Subcutaneous abdominal adipose tissue (tissue), 5 donors: ENCODE measurements at regions not wholly inside any gene's neighbourhood (a gene's known extent, or its start where the extent isn't known, plus 50 kb on each side); places are given as distances from the start of the nearest gene placed in this dataset.

Source experiments
- H3K27ac ChIP-seq: one replicate; pipeline ENCODE4 v1.7.0; 2013; ENCODE audit warnings: low read depth, mild to moderate bottlenecking, inconsistent platforms, low read length, moderate library complexity
- H3K27me3 ChIP-seq, 5 donors: one replicate each; pipeline ENCODE4 v1.7.0; 2013; ENCODE audit warnings: low read length in 5 of 5, inconsistent platforms in 1 of 5; ENCODE audit not compliant: control insufficient read depth in 5 of 5, insufficient read depth in 4 of 5
- H3K36me3 ChIP-seq, 5 donors: one replicate each; pipeline ENCODE4 v1.7.0; 2013; ENCODE audit warnings: low read length in 5 of 5; ENCODE audit not compliant: control insufficient read depth in 5 of 5, insufficient read depth in 5 of 5
- H3K4me1 ChIP-seq, 5 donors: one replicate each; pipeline ENCODE4 v1.7.0; 2013; ENCODE audit warnings: low read length in 5 of 5, mild to moderate bottlenecking in 3 of 5, moderate library complexity in 1 of 5; ENCODE audit not compliant: control insufficient read depth in 5 of 5, insufficient read depth in 5 of 5
- H3K4me3 ChIP-seq, 5 donors: one replicate each; pipeline ENCODE4 v1.7.0; 2013; ENCODE audit warnings: low read length in 5 of 5, low read depth in 1 of 5
- H3K9ac ChIP-seq, 5 donors: one replicate each; pipeline ENCODE4 v1.7.0; 2013; ENCODE audit warnings: low read length in 5 of 5, mild to moderate bottlenecking in 4 of 5, moderate library complexity in 3 of 5
- H3K9me3 ChIP-seq, 5 donors: one replicate each; pipeline ENCODE4 v1.7.0; 2013; ENCODE audit warnings: low read length in 5 of 5; ENCODE audit not compliant: control insufficient read depth in 5 of 5
- donor health status: healthy.
- donor health status: healthy.
- donor health status: healthy.
- donor health status: healthy.
- donor health status: healthy.

DNA sequence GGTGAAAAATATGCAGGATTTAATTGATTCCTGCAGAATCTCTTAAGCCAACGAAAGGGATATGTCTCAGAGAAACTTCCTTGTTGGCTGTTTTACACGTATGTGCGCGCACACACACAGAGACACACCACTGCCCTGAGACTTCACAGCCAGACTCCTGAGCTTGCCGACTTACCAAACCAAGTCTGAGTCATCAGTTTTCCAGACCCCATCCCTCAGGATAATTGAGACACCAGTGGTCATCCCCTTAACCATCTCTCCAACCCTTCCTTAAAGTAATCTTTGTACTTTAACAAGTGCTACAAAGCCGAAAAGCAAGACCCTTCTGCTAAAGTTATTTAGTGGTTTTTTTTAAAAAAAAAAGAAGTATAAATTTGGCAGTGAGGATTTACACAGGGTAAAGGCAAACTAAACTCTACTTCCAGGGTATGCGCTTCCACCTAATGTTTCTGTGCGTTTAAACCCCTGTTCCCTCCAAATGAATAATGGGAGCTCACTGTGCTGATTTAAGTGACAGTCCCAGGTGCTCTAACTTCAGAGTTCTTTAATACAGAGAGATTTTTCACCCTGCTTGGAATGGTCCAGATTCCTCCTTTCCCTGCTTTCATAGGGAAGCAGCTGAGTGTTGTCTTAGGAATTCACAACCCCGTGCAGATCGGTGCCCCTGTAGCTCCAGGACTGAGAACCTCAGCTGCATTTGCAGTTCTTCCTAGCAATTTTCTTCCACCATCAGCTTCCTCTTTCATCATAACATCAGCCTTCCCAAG, 198.5 kb downstream of the INHBA start:
- no peaks in the 10 kb centered on the region for H3K9me3 ChIP-seq
- no peak overlapping the region for H3K27ac ChIP-seq
- no peaks in the 10 kb centered on the region for H3K36me3 ChIP-seq
- H3K4me3 ChIP-seq, result no peak overlapping the region
- no peak overlapping the region for H3K9ac ChIP-seq
- H3K27me3 ChIP-seq, result peaks cover 0 to 3% (median 0%) of the 10 kb centered on the region in 5 donors
- H3K4me1 ChIP-seq, result peaks cover 0 to 17% (median 0%) of the 10 kb centered on the region in 5 donors

DNA sequence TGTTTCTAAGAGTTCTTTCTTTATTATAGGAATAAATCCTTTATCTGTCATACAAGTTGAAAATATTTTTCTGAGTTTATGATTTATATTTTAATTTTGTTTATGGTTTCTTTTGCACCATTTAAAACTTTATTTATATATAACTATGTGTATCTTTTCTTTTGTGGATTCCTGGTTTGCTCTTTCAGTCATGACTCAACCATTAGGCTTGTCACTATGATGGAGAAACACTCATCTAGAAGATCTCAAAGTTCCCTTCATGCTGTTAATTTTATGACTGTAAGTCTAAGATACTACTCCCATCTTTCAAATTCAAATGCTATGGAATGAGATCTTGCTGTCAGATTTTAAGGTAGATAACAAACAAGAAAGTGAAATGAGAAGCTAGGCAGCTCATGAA, 199.5 kb downstream of the INHBA start:
- Histone ChIP-seq H3K9ac (no peak overlapping the region), H3K27ac (no peak overlapping the region), H3K4me3 (no peak overlapping the region), H3K9me3 (no peaks in the 10 kb centered on the region), H3K4me1 (peaks cover 0 to 10% (median 0%) of the 10 kb centered on the region in 5 donors), H3K36me3 (no peaks in the 10 kb centered on the region), H3K27me3 (peaks cover 0 to 3% (median 0%) of the 10 kb centered on the region in 5 donors)

DNA sequence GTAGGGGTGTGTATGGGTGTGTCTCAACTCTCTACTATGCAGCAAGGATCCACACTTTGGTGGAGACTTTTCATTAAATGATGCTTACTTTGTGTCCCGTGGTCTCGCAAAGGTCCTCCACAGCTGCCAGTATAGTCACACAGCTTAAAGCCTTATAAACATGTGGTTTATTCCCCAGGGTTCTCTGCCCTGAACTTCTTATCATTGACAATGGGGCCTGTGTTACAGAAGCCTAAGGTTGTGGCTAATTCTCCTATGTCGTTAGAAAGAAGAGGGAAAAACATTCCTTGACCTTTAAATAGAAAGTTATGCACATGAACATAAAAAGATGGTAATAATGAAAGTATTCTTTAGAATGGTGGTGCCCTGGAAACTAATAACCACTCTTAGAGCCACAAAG, 201.4 kb downstream of the INHBA start:
- Histone ChIP-seq H3K27ac (no peak overlapping the region), H3K4me1 (no peaks in the 10 kb centered on the region), H3K4me3 (no peak overlapping the region), H3K9ac (no peak overlapping the region), H3K27me3 (peaks cover 0 to 3% (median 0%) of the 10 kb centered on the region in 5 donors), H3K9me3 (no peaks in the 10 kb centered on the region), H3K36me3 (no peaks in the 10 kb centered on the region)

DNA sequence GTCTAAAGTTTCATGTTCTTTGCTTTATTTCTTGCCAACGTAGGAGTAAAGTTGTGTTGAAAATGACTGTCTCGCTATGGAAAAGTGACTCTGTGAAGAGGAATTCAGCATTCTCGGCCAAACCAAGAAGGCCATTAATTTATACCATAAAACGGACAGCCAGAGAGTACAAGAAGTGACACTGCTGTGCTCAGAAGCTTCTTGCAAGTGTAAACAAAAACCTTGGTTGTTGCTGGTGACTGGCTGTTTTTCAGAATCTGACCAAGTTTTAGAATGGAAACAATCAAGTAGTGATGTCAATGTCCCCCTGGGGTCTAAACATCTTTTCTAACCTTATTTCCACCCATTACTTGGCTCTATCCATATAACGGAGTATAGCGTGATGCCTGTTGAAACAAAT, 201.9 kb downstream of the INHBA start:
- H3K9me3 ChIP-seq, result no peaks in the 10 kb centered on the region
- no peaks in the 10 kb centered on the region for H3K36me3 ChIP-seq
- no peak overlapping the region for H3K9ac ChIP-seq
- no peak overlapping the region for H3K4me3 ChIP-seq
- no peaks in the 10 kb centered on the region for H3K4me1 ChIP-seq
- no peak overlapping the region for H3K27ac ChIP-seq
- peaks cover 0 to 3% (median 0%) of the 10 kb centered on the region in 5 donors for H3K27me3 ChIP-seq

DNA sequence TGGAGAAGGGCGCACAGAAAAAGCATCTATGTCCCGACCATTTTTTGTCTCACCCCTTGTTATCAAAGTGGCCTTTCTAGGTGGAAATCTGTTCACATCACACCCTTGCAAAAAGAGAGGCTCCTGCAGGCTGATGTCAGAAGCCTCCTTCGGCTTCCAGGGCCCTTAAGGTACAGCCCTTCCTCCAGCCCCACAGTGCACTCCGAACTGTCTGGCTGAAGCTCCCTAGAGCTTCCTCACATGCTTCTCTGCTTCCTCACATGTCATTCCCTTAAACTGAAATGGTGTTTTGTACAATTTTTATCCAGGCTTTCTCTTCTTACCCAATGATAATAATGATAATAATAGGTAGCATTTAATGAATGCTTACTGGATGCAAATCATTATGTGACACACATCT, 210.3 kb downstream of the INHBA start:
- no peak overlapping the region for H3K9ac ChIP-seq
- H3K27ac ChIP-seq, result no peak overlapping the region
- H3K9me3 ChIP-seq, result no peaks in the 10 kb centered on the region
- peaks cover 0 to 4% (median 0%) of the 10 kb centered on the region in 5 donors for H3K27me3 ChIP-seq
- no peak overlapping the region for H3K4me3 ChIP-seq
- no peaks in the 10 kb centered on the region for H3K4me1 ChIP-seq
- H3K36me3 ChIP-seq, result no peaks in the 10 kb centered on the region

DNA sequence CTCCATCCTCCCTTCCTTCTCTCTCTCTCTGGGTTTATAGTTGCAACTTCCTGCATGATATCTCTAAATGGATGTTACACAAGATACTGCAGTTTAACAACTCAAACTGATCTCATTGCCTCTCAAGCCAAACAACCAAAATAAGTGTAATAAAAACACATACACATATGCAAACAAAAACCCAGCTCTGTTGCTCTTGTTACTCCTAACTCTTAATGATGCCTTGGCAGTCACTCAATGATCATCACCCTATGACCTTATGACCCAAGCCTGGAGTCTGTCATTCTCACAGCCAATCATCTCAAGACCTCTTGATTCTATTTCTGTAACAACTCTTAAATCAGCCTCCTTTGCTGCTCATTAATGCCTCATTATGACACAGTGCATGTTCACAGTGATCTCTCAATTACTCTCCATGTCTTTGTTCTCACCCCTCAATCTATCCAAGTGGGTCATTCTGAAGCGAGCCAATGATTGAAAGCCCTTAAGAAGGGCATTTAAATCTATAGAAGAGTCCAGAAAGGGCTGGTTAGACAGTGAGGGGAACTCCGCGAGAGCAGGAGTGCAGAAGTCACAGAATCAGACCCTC, 210.9 kb downstream of the INHBA start:
- Histone ChIP-seq H3K9me3 (no peaks in the 10 kb centered on the region), H3K27ac (no peak overlapping the region), H3K36me3 (no peaks in the 10 kb centered on the region), H3K4me1 (no peaks in the 10 kb centered on the region), H3K9ac (no peak overlapping the region), H3K27me3 (peaks cover 0 to 4% (median 0%) of the 10 kb centered on the region in 5 donors), H3K4me3 (no peak overlapping the region)

DNA sequence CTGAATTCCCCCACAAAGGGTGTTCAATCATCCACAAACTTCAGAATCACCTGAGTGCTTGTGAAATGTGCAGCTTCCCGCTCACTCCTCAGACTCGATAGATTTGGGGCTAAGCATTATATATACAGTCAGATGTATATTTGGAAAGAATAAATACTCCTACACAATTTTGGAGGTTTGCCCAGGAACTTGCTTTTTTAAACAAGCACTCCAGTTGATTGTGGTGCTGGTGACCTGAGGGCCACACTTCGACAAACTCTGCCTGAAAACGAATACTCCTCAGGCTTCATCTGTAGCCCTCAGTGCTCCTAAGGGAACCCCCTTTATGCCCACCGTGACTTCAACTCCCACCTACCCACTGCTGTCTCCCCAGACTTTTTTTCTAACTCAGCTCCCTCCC, 211.6 kb downstream of the INHBA start:
- Histone ChIP-seq H3K4me3 (no peak overlapping the region), H3K27ac (no peak overlapping the region), H3K9ac (no peak overlapping the region), H3K9me3 (no peaks in the 10 kb centered on the region), H3K4me1 (no peaks in the 10 kb centered on the region), H3K27me3 (peaks cover 0 to 4% (median 0%) of the 10 kb centered on the region in 5 donors), H3K36me3 (no peaks in the 10 kb centered on the region)

DNA sequence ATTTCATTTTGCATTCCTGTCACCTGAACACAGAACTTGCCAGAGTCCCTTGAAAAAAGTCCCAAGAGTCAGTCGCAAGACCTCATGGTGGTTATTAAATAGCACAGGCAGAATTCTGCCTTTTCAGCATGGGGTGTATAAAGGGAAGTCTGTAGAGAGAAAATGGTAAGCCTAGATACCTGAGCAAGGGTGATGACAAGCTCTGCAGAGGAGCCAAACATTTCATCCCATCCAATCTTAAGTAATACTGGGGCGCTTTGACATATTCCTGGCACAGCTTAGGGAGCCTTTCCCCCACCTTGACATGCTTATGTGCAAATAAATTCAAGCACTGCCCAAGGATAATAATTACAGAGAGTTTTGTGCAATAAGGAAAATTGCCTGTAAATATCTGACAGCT, 213.0 kb downstream of the INHBA start:
- Histone ChIP-seq H3K4me1 (no peaks in the 10 kb centered on the region), H3K9me3 (peaks cover 0 to 4% (median 0%) of the 10 kb centered on the region in 5 donors), H3K9ac (no peak overlapping the region), H3K36me3 (no peaks in the 10 kb centered on the region), H3K27ac (no peak overlapping the region), H3K27me3 (no peaks in the 10 kb centered on the region), H3K4me3 (no peak overlapping the region)

DNA sequence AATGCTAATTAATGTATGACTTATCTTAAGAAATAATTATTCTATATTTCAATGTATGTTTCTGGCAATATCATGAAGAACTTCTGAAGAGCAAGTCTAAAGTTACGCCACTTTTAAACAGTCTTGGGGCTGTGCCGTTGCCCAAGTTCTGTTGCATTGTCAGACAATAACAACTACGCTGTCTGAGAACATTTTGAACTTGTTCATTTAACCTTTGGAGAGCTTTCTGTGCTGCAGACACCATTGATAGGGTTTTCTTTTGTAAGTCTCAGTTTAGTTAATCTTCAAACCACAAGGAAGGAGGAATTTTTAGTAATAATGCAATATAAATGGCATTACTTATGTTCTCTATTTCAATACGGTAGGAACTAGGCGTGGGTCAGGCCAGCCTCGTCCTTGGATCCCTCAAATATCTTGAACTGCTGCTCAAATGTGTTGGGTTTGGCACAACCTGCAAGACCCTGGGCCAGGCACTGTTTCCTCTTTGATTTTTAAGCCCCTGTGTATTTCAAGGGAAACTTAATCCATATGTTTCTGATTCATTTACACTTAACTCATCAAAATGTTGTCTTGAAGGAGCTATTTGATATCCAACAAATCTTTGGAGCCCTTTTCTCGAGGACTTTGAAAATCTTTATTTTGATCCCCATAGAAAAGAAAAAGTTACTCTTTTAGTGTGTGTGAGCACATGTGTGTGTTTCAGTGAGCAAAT, 215.5 kb downstream of the INHBA start:
- no peak overlapping the region for H3K9ac ChIP-seq
- no peak overlapping the region for H3K4me3 ChIP-seq
- no peaks in the 10 kb centered on the region for H3K36me3 ChIP-seq
- H3K4me1 ChIP-seq, result no peaks in the 10 kb centered on the region
- H3K27me3 ChIP-seq, result no peaks in the 10 kb centered on the region
- H3K27ac ChIP-seq, result no peak overlapping the region
- H3K9me3 ChIP-seq, result peaks cover 0 to 7% (median 0%) of the 10 kb centered on the region in 5 donors

DNA sequence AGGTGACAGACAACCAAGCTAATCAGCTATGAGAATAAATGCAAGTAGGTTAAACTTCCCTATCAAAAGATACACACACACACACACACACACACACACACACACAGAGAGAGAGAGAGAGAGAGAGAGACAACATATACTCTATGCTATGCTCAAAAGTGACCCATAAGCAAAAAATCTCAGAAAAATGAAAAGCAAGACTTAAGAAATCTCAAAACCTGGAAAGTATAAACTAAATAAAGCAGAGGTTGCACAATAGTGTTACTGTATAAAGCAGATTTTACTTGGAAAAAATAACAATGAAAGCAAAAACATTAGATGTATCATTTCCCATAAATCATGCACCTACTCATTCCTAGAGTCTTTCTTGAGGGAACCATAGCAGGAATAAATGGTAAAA, 221.5 kb downstream of the INHBA start:
- H3K27me3 ChIP-seq, result no peaks in the 10 kb centered on the region
- no peaks in the 10 kb centered on the region for H3K4me1 ChIP-seq
- no peak overlapping the region for H3K27ac ChIP-seq

More for the DNA sequence above, 221.5 kb downstream of the INHBA start:
- Histone ChIP-seq H3K9ac (no peak overlapping the region), H3K36me3 (no peaks in the 10 kb centered on the region), H3K9me3 (peaks cover 0 to 7% (median 2%) of the 10 kb centered on the region in 5 donors), H3K4me3 (no peak overlapping the region)
